DND-41 (cell line): ENCODE measurements at regions not wholly inside any gene's neighbourhood (a gene's known extent, or its start where the extent isn't known, plus 50 kb on each side); places are given as distances from the start of the nearest gene placed in this dataset.

Experiments
- ATAC-seq: fragments of 200-7000 bp; cut with Tn5 transposase; 3 replicates; pipeline ENCODE4 v1.9.1; 2021; ENCODE audit warnings: low read depth; ENCODE audit not compliant: insufficient read depth
- DNase-seq: peaks from one replicate; pipeline ENCODE4 v3.0.0-alpha.2; 2020
- H2AFZ ChIP-seq: 2 replicates; pipeline ENCODE4 v1.6.0; 2012; ENCODE audit warnings: low read depth, low read length
- H3K27ac ChIP-seq: 2 replicates; pipeline ENCODE4 v1.5.1; 2012; ENCODE audit warnings: low read length, inconsistent platforms
- H3K27me3 ChIP-seq: fragments of 200-600 bp; sonication (generic); 2 replicates; pipeline ENCODE4 v1.6.0; 2012; ENCODE audit warnings: low read length, mild to moderate bottlenecking, inconsistent platforms; ENCODE audit not compliant: insufficient read depth, poor library complexity
- H3K36me3 ChIP-seq: 2 replicates; pipeline ENCODE4 v1.5.1; 2012; ENCODE audit warnings: low read length, inconsistent platforms; ENCODE audit not compliant: insufficient read depth
- H3K4me1 ChIP-seq: 2 replicates; pipeline ENCODE4 v1.5.1; 2012; ENCODE audit warnings: mild to moderate bottlenecking, low read length; ENCODE audit not compliant: insufficient read depth
- H3K4me2 ChIP-seq: 2 replicates; pipeline ENCODE4 v1.6.0; 2012; ENCODE audit warnings: mild to moderate bottlenecking, moderate library complexity, low read length, inconsistent platforms; ENCODE audit not compliant: insufficient read depth
- H3K4me3 ChIP-seq, 2 experiments: fragments of 200-600 bp in 1 of 2; shearing (Covaris generic) in 1 of 2; 2 replicates each; pipeline ENCODE4 v1.5.1; 2012 to 2016; ENCODE audit warnings: inconsistent platforms in 2 of 2, low read length in 2 of 2, mild to moderate bottlenecking in 2 of 2, low read depth in 1 of 2, moderate library complexity in 1 of 2
- H3K79me2 ChIP-seq: 2 replicates; pipeline ENCODE4 v1.6.0; 2012; ENCODE audit warnings: low read length, inconsistent platforms; ENCODE audit not compliant: insufficient read depth
- H3K9ac ChIP-seq: 2 replicates; pipeline ENCODE4 v1.6.0; 2012; ENCODE audit warnings: low read depth, mild to moderate bottlenecking, inconsistent platforms, low read length, moderate library complexity
- H3K9me3 ChIP-seq: 2 replicates; pipeline ENCODE4 v1.5.1; 2012; ENCODE audit warnings: low read length, moderate library complexity, mild to moderate bottlenecking, inconsistent platforms; ENCODE audit not compliant: insufficient read depth, severe bottlenecking
- H4K20me1 ChIP-seq: 2 replicates; pipeline ENCODE4 v1.6.0; 2012; ENCODE audit warnings: low read length; ENCODE audit not compliant: insufficient read depth
- CTCF ChIP-seq: IDR thresholded peaks from 2 replicates; pipeline ENCODE4 v1.5.1; 2012; ENCODE audit warnings: borderline replicate concordance, low read length, moderate library complexity, mild to moderate bottlenecking; ENCODE audit not compliant: poor library complexity, severe bottlenecking; ENCODE audit errors: extremely low read depth
- EZH2 ChIP-seq: IDR thresholded peaks from 3 replicates; pipeline ENCODE4 v1.6.1; 2012; ENCODE audit warnings: borderline replicate concordance, low read depth, mild to moderate bottlenecking, moderate library complexity, low read length, inconsistent platforms; ENCODE audit not compliant: severe bottlenecking

GRCh38 chr5:73323466-73323865, 125.1 kb downstream of the FOXD1 start:
- Histone ChIP-seq H2AFZ (no peak overlapping the region), H3K27me3 (peaks cover 4% of the 10 kb centered on the region), H3K27ac (no peak overlapping the region), H3K4me1 (no peaks in the 10 kb centered on the region), H3K4me2 (no peak overlapping the region), H3K4me3 (no peak overlapping the region), H3K36me3 (no peaks in the 10 kb centered on the region), H3K9me3 (no peaks in the 10 kb centered on the region), H3K79me2 (no peaks in the 10 kb centered on the region), H4K20me1 (no peaks in the 10 kb centered on the region), H3K9ac (no peak overlapping the region)
- DNase-seq (no peak), ATAC-seq (no peak)
- TF ChIP-seq EZH2 (no peak), CTCF (no peak)

- H3K9ac ChIP-seq, result no peak overlapping the region
- no peak for ATAC-seq
- H3K27ac ChIP-seq, result no peak overlapping the region
- H3K4me1 ChIP-seq, result no peaks in the 10 kb centered on the region
- DNase-seq, result no peak
- H3K9me3 ChIP-seq, result no peaks in the 10 kb centered on the region
- H3K4me3 ChIP-seq, result no peak overlapping the region
- H2AFZ ChIP-seq, result no peak overlapping the region
- H3K27me3 ChIP-seq, result peaks cover 4% of the 10 kb centered on the region
- no peak overlapping the region for H3K4me2 ChIP-seq
- no peaks in the 10 kb centered on the region for H3K79me2 ChIP-seq
- H4K20me1 ChIP-seq, result no peaks in the 10 kb centered on the region
- no peaks in the 10 kb centered on the region for H3K36me3 ChIP-seq
- no peak for TF ChIP-seq CTCF
- no peak for TF ChIP-seq EZH2
Observed at GRCh38 chr5:73322437-73323076, 126.0 kb downstream of the FOXD1 start.

- ATAC-seq (no peak), DNase-seq (no peak)
- Histone ChIP-seq H2AFZ (no peak overlapping the region), H3K79me2 (no peaks in the 10 kb centered on the region), H3K4me3 (no peak overlapping the region), H3K4me1 (no peaks in the 10 kb centered on the region), H3K27me3 (peaks cover 4% of the 10 kb centered on the region), H3K36me3 (no peaks in the 10 kb centered on the region), H4K20me1 (no peaks in the 10 kb centered on the region), H3K27ac (no peak overlapping the region), H3K9me3 (no peaks in the 10 kb centered on the region), H3K9ac (no peak overlapping the region), H3K4me2 (no peak overlapping the region)
- no peak for TF ChIP-seq CTCF
- no peak for TF ChIP-seq EZH2
Observed at GRCh38 chr5:73321757-73322436, 126.7 kb downstream of the FOXD1 start.
